Retinal pigment epithelial cell (primary cell): ENCODE measurements at regions not wholly inside any gene's neighbourhood (a gene's known extent, or its start where the extent isn't known, plus 50 kb on each side); places are given as distances from the start of the nearest gene placed in this dataset.

Experiments used
- DNase-seq: peaks from one replicate; pipeline ENCODE4 v3.0.0-alpha.2; 2010; ENCODE audit warnings: low read depth
- H3K4me3 ChIP-seq: 2 replicates; pipeline ENCODE4 v1.5.1; 2011; ENCODE audit warnings: mild to moderate bottlenecking, low read length, control low read depth, moderate library complexity
- TF ChIP-seq, protein P1 (sequence below): conservative IDR thresholded peaks from 2 replicates; pipeline ENCODE4 v1.5.1; 2011; ENCODE audit warnings: low read depth, low read length, control low read depth, inconsistent platforms

DNA sequence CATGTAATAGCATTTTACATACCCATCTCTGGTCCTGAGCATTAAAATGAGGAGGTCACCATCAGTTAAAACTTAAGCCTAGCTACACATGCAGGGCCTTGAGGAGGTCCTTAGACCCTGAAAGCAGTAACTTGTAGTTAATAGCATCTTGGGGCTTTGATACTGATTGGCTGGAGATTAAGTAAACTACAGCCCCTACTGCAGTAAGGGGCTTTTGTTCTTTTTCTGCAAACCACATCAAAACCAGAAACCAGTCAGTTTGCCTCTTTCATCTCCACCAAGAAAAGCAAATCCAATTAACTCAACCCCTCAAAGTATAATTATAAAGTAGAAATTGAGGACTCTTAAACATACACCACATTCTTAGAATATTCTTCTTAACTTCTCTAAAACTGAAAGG lies 622.7 kb downstream of the ZPLD1 start:
- no peak overlapping the region for H3K4me3 ChIP-seq
- DNase-seq, result no peak
- TF ChIP-seq, protein P1, sequence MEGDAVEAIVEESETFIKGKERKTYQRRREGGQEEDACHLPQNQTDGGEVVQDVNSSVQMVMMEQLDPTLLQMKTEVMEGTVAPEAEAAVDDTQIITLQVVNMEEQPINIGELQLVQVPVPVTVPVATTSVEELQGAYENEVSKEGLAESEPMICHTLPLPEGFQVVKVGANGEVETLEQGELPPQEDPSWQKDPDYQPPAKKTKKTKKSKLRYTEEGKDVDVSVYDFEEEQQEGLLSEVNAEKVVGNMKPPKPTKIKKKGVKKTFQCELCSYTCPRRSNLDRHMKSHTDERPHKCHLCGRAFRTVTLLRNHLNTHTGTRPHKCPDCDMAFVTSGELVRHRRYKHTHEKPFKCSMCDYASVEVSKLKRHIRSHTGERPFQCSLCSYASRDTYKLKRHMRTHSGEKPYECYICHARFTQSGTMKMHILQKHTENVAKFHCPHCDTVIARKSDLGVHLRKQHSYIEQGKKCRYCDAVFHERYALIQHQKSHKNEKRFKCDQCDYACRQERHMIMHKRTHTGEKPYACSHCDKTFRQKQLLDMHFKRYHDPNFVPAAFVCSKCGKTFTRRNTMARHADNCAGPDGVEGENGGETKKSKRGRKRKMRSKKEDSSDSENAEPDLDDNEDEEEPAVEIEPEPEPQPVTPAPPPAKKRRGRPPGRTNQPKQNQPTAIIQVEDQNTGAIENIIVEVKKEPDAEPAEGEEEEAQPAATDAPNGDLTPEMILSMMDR, result no peak

DNA sequence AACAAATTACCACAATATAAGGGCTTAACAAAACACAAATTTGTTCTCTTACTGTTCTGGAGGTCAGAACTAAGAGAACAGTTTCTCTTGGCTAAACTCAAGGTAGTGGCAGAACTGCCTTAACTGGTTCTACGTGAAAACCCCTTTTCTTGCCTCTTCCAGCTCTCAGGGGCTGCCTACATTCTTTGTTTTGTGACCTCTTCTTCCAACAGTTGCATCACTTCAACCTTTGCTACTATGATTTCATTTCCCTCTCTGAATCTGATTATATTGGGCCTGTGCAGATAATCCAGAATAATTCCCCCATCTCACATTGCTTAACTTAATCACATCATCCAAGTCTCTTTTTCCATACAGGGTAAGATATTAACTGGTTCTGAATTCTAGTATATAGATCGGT lies 624.6 kb downstream of the ZPLD1 start:
- TF ChIP-seq, protein P1, result no peak
- DNase-seq, result no peak
- H3K4me3 ChIP-seq, result no peak overlapping the region

DNA sequence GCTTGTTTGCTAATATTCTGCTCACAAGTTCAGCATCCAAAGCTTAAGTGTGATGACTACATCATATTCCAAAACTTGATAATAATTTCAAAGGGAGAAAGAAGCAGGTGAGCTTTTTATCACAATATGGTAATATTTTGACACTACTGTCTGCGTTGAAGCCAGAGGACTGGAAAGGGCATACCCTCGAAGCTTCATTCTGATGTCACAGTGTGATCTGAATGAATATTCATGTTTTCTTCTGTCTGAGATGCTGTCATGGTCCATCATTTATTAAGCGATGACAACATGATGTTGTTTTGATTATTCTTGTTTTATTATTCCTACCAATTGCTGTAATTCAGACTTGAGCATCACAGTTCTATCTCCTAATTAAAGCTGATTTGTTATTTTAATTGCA lies 625.4 kb downstream of the ZPLD1 start:
- TF ChIP-seq, protein P1, result no peak
- no peak for DNase-seq
- no peak overlapping the region for H3K4me3 ChIP-seq

DNA sequence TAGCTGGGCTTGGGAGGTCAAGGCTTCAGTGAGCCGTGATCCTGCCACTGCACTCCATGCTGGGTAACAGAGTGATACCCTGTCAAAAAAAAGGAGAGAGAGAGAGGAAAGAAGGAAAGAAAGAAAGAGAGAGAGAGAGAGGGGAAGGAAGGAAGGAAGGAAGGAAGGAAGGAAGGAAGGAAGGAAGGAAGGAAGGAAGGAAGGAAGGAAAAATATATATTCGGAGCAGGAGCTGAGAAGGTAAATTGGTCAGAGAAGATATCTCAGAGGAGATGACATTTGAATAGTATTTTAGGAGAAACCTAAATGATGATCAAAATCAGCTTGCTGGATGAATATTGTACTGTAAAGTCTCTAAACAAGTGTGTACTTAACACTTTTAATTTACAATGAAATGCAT lies 633.1 kb downstream of the ZPLD1 start:
- H3K4me3 ChIP-seq, result no peak overlapping the region
- DNase-seq, result no peak
- TF ChIP-seq, protein P1, result no peak

DNA sequence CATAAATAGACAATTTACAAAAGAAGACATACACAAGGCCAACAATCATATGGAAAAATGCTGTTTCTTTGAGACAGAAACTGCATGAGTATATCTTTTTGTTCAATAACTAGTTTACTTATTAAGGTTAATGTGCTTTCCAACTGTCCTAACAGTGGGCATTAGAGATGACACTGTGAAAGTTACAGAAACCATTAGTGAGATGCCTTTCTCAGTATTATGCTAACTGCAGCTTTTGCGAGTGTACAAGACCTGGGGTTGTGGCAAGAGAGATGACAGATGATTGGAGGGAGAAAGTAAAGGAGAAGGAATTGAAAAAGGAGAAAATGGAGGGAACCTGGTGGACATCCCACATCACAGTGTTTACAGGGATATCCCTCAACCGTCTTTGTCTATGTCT lies 640.5 kb downstream of the ZPLD1 start:
- DNase-seq, result no peak
- TF ChIP-seq, protein P1, result no peak
- no peak overlapping the region for H3K4me3 ChIP-seq

DNA sequence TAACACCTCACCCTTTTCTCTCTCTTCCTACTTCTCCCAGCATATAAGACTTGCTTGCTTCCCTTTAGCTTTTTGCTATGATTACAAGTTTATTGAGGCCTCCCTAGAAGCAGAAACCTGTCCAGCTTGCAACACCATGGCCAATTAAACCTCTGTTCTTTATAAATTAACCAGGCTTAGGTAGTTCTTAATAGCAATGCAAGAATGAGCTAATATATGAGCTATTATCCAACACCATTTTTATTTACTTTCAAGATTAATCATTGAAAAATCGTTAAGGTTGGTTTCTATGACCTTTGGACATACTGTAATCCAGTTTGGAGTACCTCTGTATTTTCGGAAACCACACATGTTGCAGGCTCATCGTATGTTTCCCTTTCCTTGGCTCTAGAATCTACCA lies 643.1 kb downstream of the ZPLD1 start:
- TF ChIP-seq, protein P1, result no peak
- no peak overlapping the region for H3K4me3 ChIP-seq
- no peak for DNase-seq

DNA sequence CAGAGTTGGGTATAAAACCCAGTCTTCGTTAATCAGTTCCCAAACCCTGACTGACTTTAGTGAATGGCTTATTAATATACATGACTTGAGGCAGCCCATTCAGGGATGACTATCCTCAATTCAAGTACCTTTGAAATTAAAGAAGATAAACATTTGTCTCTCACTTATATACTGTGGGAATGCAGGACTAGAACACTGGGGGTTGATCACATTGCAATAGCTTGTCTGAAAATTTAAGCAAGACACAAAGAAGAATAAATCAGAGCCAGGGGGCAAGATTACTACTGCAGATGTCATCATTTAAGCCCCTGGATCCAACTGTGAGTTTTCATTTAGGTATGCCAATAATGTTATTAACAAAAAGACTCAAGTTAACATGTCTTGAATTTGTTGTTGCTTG lies 647.7 kb downstream of the ZPLD1 start:
- no peak for DNase-seq
- no peak overlapping the region for H3K4me3 ChIP-seq
- TF ChIP-seq, protein P1, result no peak
